ENCODE measurements at regions not wholly inside any gene's neighbourhood (a gene's known extent, or its start where the extent isn't known, plus 50 kb on each side); places are given as distances from the start of the nearest gene placed in this dataset. TPM values are rescaled to one million over a fixed set of nuclear protein-coding genes. Genes with fewer than 3 reads are reported as not detected.

DNA sequence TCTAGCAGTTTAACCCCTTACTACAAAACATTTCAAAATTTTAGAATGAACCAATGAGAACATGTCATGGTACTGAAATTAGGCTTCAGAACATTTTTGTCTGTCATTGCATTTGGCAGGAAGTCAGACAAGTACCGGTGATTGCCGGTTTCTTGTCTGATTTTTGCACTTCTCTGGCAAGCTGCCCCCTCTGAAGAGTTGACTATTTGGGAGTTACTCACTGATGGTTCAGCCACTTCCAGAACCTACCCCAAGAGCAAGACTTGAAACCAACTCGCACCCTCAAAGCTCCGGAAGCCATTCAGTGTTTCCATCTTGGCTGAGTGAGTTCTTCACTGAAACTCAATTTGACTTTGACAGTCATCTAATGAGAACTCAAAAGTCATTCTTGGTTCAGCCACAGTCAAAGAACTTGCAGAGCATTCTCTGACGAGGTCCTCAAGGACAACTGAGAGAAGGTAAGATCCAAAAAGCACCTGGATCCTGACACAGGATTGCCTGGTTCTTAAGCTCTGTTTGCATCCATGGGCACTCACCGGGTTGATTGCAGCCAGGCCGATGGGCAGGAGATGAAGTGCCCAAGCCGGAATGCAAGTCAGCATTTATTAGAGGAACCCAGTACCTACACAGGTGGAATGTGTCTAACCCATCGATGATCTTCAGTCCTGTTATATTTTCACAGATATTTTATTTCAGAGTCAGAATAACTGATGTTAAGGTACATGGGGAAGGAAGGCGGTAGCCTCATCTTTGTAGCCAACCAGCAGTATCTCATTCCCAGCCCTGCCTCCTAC is 93.6 kb downstream of the USP22 start:
- DNase-seq = no peak

Small RNA genes lying in the stretch of these regions (small RNA-seq; reads per million reads assigned to genes)
- not detected for gene AC087499.6 (ENCODE audit: low replicate concordance)
- gene RNU6-1178P (ENCODE audit: low replicate concordance) = not detected
